Astrocyte of the spinal cord (primary cell): ENCODE measurements at regions not wholly inside any gene's neighbourhood (a gene's known extent, or its start where the extent isn't known, plus 50 kb on each side); places are given as distances from the start of the nearest gene placed in this dataset.

Experiments
- DNase-seq: peaks from one replicate; pipeline ENCODE4 v3.0.0; 2011; ENCODE audit warnings: low read depth, low spot score
- H3K4me3 ChIP-seq: 2 replicates; pipeline ENCODE4 v1.5.1; 2011; ENCODE audit warnings: low read depth, mild to moderate bottlenecking, low read length, moderate library complexity
- CTCF ChIP-seq: IDR thresholded peaks from 2 replicates; pipeline ENCODE4 v1.5.1; 2012; ENCODE audit warnings: low read depth, mild to moderate bottlenecking, low read length, inconsistent platforms
- in situ Hi-C: cut with HindIII; loops from 2 replicates; pipeline ENCODE4 v1.10.0; 2017; ENCODE audit warnings: low sequenced_read_pairs

DNA sequence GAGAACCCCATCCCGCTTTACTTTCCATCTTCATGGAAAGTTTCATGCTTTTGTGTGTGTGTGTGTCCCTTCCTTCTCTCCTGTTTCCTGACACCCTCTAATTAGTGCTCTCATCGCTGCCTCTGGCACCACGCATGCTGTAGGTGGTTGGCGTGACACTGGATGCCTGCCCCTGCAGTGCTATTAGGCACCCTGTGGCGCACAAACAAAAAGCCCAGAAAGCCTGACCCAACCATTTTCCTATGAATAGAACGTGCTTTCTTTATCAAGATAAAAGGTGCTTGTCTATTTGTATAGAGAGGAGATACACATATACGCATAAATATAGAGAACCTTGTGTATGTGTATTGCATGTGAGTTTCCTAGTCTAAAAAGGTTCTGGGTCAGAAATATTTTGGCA, 120.8 kb upstream of the CDCA7L start:
- no peak for DNase-seq
- in situ Hi-C loops = no loop called here
- no peak overlapping the region for H3K4me3 ChIP-seq
- no peak for TF ChIP-seq CTCF

DNA sequence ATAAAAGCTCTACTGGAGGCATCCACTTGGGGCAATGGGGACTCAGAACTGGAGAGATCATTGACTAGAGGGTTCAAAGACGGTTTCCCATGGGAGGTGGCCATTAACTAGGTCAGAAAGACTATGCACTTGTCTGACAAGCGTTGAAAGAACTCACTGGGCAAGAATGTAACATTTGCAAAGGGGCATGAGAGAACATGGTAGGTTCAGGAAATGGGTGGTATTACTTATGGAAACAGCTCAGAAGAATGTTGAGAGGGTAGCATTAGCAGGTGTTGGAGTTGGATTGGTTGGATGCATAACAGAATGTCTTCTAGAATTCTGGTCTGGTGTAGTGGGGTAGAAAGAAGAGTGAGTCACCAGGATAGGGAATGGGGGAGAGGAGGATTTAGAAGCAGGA, 119.1 kb upstream of the CDCA7L start:
- H3K4me3 ChIP-seq = no peak overlapping the region
- TF ChIP-seq CTCF = no peak
- no peak for DNase-seq
- in situ Hi-C loops = no loop called here

DNA sequence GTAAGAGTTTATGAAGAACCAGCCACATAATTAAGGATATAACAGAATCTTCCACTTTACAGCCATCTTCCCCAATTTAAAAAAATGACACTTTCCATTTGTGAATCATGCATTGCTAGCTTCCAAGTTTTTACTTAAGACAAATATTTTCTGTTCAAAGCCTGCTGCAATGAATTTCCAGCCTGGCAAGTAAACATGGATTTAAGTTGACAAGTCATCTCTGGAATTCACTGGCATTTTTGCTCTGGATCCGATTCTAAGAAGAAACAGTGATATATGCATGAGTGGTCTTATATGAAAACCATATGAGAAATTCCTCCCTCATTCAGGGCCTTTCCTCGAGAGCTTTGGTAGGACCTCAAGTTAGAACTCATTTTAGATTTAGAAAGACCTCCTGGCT, 116.1 kb upstream of the CDCA7L start:
- in situ Hi-C loops = no loop called here
- H3K4me3 ChIP-seq = no peak overlapping the region
- TF ChIP-seq CTCF = no peak
- no peak for DNase-seq

DNA sequence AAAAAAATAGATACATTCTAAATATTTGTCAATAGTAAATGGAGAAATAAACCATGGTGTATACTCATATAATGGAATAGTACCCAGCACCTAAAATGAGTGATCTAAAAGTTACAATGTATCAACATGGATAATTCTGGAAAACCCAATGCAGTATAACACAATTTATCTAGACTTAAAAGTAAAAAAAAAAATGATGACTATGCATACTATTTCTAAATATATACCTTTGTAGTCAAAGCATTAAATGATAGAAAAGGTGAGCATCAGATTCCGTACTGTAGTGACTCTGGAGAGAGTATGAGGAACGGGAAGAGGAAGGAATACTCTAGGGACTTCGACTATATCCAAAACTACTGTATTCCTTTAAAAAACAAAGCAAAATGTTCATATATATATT, 115.2 kb upstream of the CDCA7L start:
- no peak for TF ChIP-seq CTCF
- in situ Hi-C loops = no loop called here
- H3K4me3 ChIP-seq = no peak overlapping the region
- DNase-seq = no peak

GRCh38 chr7:22060197-22060596, 114.5 kb upstream of the CDCA7L start:
- in situ Hi-C loops = no loop called here
- no peak for TF ChIP-seq CTCF
- H3K4me3 ChIP-seq = no peak overlapping the region
- no peak for DNase-seq

DNA sequence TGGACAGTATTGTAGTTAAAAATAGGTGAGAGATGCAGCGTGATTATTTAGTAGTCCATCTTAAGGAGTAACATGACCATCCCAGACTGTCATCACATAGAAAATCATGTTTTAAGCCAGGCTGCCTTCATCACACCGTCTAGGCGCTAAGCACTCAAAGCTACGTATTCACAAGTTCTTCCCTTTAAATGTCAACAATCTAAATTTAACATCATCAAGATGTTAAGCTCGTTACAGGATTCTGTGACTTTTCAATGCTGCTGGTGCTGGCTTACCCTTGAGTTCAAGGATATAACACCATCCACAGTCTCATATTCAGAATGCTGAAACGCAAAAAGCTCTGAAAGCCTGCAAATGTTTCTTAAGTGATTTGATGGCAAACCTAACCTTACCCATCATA, 109.5 kb upstream of the CDCA7L start:
- H3K4me3 ChIP-seq = no peak overlapping the region
- in situ Hi-C loops = no loop called here
- no peak for DNase-seq
- TF ChIP-seq CTCF = no peak

DNA sequence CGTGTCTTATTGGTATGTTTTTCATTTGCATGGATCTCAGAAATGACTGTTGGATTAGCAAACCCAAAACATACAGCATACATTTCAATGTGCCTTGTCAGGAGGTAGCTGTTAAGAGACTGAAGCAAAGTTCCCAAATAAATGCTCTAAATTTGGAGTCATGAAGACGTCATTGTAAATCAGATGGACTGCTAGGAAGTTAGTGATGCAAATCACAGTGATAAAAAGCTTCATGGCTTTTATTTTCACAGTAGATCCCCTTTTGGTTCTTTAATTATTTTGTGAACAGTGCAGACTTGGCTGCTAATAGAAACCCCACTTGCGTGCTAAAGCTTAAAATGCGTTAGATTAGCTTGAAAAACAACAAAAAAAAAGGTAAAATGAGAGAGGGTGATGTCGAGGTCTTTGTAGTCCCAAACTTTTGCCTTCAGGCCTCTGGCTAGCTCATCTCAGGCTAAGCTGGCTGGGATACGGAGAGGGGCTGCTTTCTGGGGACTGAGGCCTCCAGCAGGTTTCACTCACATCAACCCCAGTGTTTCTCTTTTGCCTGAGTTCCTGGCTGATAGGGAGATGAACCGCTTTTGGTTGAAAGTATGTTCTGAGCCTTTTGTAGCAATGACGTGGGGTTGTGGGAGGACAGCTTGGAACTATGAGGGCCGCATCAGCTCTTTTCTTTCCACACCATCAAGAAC, 107.1 kb upstream of the CDCA7L start:
- H3K4me3 ChIP-seq = no peak overlapping the region
- in situ Hi-C loops = no loop called here
- no peak for TF ChIP-seq CTCF

More for the DNA sequence above, 107.1 kb upstream of the CDCA7L start:
- DNase-seq = no peak
